ENCODE measurements at regions not wholly inside any gene's neighbourhood (a gene's known extent, or its start where the extent isn't known, plus 50 kb on each side); places are given as distances from the start of the nearest gene placed in this dataset.

DNA sequence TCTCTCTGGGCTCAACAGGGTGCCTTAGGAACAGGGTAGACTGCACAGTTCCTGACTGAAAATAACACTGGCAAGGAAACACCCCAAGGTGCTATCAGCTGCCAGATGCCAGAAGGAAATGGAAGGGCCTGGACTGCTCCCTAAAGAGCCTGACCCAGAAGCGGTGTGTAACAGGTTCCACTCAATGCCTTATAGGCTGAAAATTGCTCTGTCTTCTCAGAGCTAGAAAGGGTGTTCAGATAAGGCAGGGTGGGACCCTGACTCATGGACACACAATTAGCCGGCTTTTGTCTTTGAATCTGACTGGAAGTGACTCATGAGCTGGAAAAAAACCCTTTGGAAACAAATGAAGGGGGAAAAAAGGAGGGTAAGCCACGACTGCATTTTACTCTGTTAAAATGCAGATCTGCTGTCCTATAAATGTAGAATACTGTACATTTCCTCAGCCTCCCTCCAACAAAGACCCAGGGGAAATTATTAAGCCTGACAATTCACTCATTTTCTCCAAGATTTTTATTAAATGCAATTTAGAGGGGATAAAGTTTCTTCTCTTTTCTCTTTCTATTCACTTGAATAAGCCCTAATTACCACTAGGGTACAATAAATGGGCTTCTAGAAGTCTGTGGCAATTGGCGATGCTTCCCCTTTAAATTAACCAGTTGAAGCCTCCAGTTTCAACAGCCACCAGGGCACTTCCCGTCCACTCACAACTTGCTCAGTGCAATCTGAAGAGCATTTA, 160.2 kb upstream of the TBL1XR1 start:
- Histone ChIP-seq H3K36me3 (ENCODE audit: control insufficient read depth, insufficient read depth, low read length) (no peaks in the 10 kb centered on the region), H3K27me3 (ENCODE audit: control insufficient read depth, insufficient read depth, low read length) (no peaks in the 10 kb centered on the region), H3K4me3 (ENCODE audit: low read depth, low read length) (no peak overlapping the region)
- TF ChIP-seq, protein P1, sequence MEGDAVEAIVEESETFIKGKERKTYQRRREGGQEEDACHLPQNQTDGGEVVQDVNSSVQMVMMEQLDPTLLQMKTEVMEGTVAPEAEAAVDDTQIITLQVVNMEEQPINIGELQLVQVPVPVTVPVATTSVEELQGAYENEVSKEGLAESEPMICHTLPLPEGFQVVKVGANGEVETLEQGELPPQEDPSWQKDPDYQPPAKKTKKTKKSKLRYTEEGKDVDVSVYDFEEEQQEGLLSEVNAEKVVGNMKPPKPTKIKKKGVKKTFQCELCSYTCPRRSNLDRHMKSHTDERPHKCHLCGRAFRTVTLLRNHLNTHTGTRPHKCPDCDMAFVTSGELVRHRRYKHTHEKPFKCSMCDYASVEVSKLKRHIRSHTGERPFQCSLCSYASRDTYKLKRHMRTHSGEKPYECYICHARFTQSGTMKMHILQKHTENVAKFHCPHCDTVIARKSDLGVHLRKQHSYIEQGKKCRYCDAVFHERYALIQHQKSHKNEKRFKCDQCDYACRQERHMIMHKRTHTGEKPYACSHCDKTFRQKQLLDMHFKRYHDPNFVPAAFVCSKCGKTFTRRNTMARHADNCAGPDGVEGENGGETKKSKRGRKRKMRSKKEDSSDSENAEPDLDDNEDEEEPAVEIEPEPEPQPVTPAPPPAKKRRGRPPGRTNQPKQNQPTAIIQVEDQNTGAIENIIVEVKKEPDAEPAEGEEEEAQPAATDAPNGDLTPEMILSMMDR (IDR thresholded peaks at IDR 0.05; ENCODE audit: insufficient read depth, low read length, severe bottlenecking): no peak
- FAIRE-seq (no peak), DNase-seq (ENCODE audit: low read depth) (peak; percentile 98)

DNA sequence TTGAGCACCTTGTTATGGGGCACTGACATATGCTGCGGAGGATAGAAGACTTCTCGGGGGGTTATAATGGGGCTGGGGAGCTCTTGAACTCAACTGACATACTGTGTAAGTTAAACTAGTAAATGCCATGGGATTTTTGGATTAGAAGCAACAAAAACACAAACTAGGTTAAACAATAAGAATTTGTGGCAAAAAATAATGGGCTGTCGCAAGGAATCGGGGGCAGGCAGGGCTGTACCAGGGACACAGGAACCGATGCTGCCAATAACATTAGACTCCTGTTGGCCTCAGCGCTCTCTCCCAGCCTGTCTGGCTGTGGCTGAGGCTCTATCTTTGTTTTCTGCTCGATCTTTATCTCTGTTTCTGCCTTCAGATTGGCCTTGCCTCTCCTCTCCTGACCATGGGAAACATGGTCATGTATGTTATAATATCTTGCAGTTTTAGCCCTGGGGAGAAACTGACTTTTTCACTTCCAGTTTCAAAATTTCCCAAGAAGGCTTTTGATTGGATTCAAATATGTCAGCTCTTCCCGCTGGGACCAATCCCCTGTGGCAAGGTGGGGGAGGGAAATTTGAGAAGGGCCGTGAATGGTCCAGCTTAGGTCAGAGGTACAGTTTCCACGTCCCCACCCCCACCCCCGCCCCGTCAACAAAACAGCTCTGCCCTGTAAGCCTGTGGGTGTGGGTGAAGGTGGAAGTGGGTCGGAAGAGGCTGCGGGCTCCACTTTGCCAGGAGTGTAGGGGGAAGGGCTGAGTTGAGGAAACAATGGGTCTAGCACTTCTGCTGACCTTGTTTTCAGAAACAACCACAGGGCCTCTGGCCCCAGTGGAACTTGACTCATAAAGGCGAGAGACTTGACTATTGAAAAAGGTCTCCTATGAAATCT, 161.1 kb upstream of the TBL1XR1 start:
- H3K4me3 ChIP-seq (ENCODE audit: low read depth, low read length): no peak overlapping the region
- no peaks in the 10 kb centered on the region for H3K27me3 ChIP-seq (ENCODE audit: control insufficient read depth, insufficient read depth, low read length)
- no peak for FAIRE-seq
- TF ChIP-seq, protein P1 (IDR thresholded peaks at IDR 0.05; ENCODE audit: insufficient read depth, low read length, severe bottlenecking): no peak
- DNase-seq (ENCODE audit: low read depth): peak; percentile 58
- H3K36me3 ChIP-seq (ENCODE audit: control insufficient read depth, insufficient read depth, low read length): no peaks in the 10 kb centered on the region

DNA sequence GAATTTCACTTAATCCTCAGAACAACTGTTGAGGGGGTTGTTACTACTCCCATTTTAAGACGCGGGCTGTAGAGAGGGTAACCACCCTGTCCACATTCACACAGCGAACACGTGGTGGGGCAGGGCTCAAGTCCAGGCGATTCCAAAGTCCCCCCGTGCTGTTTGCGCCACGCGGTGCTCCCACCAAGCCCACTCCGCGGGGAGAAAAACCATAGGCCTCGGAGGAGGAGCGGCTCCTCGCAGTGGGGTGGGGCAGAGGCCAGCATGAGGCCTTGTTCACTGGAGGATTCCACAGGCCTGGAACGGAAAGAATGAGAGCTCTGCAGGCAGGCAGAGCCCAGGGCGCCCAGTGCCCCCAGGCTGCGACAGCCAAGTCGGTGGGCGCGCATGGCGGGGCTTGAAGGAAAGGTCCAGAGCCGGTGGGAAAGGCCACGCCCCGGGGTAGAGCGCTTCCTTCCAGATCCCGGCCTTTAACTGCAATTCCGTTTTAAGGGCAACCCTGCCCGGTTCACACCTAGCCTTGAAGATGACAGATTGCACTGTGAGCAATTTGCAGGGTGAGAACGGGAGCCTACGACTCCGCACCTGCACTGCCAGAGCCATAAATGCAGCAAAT, 161.8 kb upstream of the TBL1XR1 start:
- H3K27me3 ChIP-seq (ENCODE audit: control insufficient read depth, insufficient read depth, low read length): no peaks in the 10 kb centered on the region
- FAIRE-seq: no peak
- no peaks in the 10 kb centered on the region for H3K36me3 ChIP-seq (ENCODE audit: control insufficient read depth, insufficient read depth, low read length)
- TF ChIP-seq, protein P1 (IDR thresholded peaks at IDR 0.05; ENCODE audit: insufficient read depth, low read length, severe bottlenecking): no peak
- H3K4me3 ChIP-seq (ENCODE audit: low read depth, low read length): no peak overlapping the region
- DNase-seq (ENCODE audit: low read depth): peak; percentile 46

- TF ChIP-seq, protein P1 (IDR thresholded peaks at IDR 0.05; ENCODE audit: insufficient read depth, low read length, severe bottlenecking): no peak
- Histone ChIP-seq H3K4me3 (ENCODE audit: low read depth, low read length) (peak overlapping the region; percentile 21), H3K27me3 (ENCODE audit: control insufficient read depth, insufficient read depth, low read length) (no peaks in the 10 kb centered on the region), H3K36me3 (ENCODE audit: control insufficient read depth, insufficient read depth, low read length) (no peaks in the 10 kb centered on the region)
- FAIRE-seq: no peak
- DNase-seq (ENCODE audit: low read depth): peak; percentile 99
These were observed 162.5 kb upstream of the TBL1XR1 start for GRCh38 chr3:177359593-177360357.

DNA sequence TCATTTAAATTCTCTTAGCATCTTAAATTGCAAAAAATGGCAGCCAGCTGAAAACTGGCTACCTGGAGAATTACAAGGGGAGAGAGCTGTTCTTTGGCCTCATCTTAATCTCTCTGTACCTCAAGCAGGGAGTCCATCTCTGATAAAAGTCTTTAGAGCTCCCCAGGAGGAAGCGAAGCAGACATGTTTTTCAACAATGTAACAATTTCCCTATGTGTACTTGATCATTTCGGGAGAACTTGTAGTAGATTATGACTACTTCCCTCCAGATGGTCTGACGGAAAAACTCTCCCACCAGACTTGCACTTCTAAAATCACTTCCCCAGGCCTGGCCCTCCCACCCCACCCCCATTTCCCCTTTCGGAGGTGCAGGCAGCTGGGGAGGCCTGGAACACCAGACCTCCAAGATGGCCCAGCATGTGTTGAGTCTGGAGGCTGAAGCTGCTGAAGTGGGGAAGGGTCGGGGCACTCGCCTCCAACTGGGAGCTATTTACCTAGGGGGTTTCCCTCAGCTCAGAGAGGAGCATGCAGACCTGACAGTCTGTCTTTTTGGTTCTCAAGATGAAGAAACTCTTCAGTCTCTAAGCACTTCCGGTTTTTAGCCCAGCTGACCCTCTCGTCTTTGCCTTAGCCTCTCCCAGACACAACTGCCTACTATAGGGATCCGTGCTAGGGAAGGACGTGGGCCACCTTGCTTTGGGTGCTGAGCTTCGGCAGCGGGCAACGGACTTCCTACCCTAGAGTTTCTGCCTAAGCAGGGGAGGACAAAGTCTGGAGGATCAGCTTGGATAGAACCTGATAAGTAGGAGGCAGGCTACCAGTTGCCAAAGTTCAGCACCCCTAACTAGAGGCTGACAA, 164.0 kb upstream of the TBL1XR1 start:
- FAIRE-seq (no peak), DNase-seq (ENCODE audit: low read depth) (no peak)
- H3K36me3 ChIP-seq (ENCODE audit: control insufficient read depth, insufficient read depth, low read length): no peaks in the 10 kb centered on the region
- TF ChIP-seq, protein P1 (IDR thresholded peaks at IDR 0.05; ENCODE audit: insufficient read depth, low read length, severe bottlenecking): no peak
- no peak overlapping the region for H3K4me3 ChIP-seq (ENCODE audit: low read depth, low read length)
- H3K27me3 ChIP-seq (ENCODE audit: control insufficient read depth, insufficient read depth, low read length): no peaks in the 10 kb centered on the region
